A673 (cell line): ENCODE measurements at regions not wholly inside any gene's neighbourhood (a gene's known extent, or its start where the extent isn't known, plus 50 kb on each side); places are given as distances from the start of the nearest gene placed in this dataset.

Source experiments
- CTCF ChIP-seq: fragments of 300-800, 200-600 bp; sonication (generic); conservative IDR thresholded peaks from 2 replicates; pipeline ENCODE4 v1.5.1; 2017; ENCODE audit warnings: low read depth, mild to moderate bottlenecking, antibody characterized with exemption, low read length, moderate library complexity, mixed read lengths
- EZH2 ChIP-seq: fragments of 200-600 bp; sonication (generic); IDR thresholded peaks from 2 replicates; pipeline ENCODE4 v1.6.1; 2017; ENCODE audit warnings: borderline replicate concordance, low read depth, mild to moderate bottlenecking, mixed read lengths, antibody characterized with exemption, low read length; ENCODE audit not compliant: poor library complexity, severe bottlenecking

GRCh38 chr12:103175625-103176024 is 218.2 kb downstream of the ASCL1 start:
- no peak for TF ChIP-seq CTCF
- no peak for TF ChIP-seq EZH2
